ENCODE measurements at regions not wholly inside any gene's neighbourhood (a gene's known extent, or its start where the extent isn't known, plus 50 kb on each side); places are given as distances from the start of the nearest gene placed in this dataset.

DNA sequence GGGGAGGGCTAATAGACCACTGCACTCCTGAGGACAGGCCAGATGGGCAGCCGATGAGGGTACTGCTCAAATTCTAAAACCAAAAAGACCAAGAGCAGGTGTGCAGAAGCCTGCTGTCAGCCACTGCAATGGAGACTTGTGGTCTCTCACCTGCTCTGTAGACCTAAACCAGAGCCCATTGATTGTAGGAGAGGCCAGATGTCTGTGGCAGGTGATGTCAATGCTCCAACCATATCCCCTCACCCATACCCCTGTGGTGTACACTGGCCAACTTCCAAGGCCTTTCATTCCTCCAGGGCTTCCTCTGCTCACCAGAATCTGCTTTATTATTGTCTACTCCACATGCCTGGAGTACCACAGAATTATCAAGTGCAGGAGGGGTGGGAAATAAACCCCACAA, 116.9 kb upstream of the CHST15 start:
- no peaks in the 10 kb centered on the region for H3K36me3 ChIP-seq (ENCODE audit: control insufficient read depth in 2 of 2, extremely low read depth in 1 of 2, insufficient read depth in 2 of 2, low read length in 2 of 2)
- FAIRE-seq (no peak), DNase-seq (ENCODE audit: low read depth, low spot score) (no peak)
- no peaks in the 10 kb centered on the region for H3K9me1 ChIP-seq (ENCODE audit: control insufficient read depth, extremely low read depth, insufficient read depth, low read length)
- TF ChIP-seq EZH2 (IDR thresholded peaks at IDR 0.05; ENCODE audit: low read length) (no peak), CTCF (optimal IDR thresholded peaks at IDR 0.05 in 1 of 3, IDR thresholded peaks at IDR 0.05 in 1 of 3, conservative IDR thresholded peaks at IDR 0.05 in 1 of 3; ENCODE audit: extremely low read depth in 1 of 3, insufficient read depth in 2 of 3, low read length in 3 of 3) (no peak)
- no peaks in the 10 kb centered on the region for H4K20me1 ChIP-seq (ENCODE audit: control insufficient read depth, extremely low read depth, insufficient read depth, low read length)
- no peaks in the 10 kb centered on the region for H3K79me2 ChIP-seq (ENCODE audit: control insufficient read depth, insufficient read depth, low read length)
- H3K27ac ChIP-seq (ENCODE audit: control insufficient read depth, insufficient read depth, low read length): no peak overlapping the region
- dilution Hi-C loops (cut with MboI; ENCODE audit: extremely low pct_ligation_motif_present, low sequenced_read_pairs): no loop called here
- no peaks in the 10 kb centered on the region for H3K9me3 ChIP-seq (ENCODE audit: control insufficient read depth, low read depth, low read length)
- no peak overlapping the region for H3K9ac ChIP-seq (ENCODE audit: control insufficient read depth, extremely low read depth, insufficient read depth, low read length)
- H3K4me1 ChIP-seq (ENCODE audit: control insufficient read depth, extremely low read depth, insufficient read depth, low read length): peaks cover 9% of the 10 kb centered on the region
- no peak overlapping the region for H2AFZ ChIP-seq (ENCODE audit: control insufficient read depth, low read length)
- no peak overlapping the region for H3K4me3 ChIP-seq (ENCODE audit: control insufficient read depth in 2 of 3, extremely low read depth in 1 of 3, insufficient read depth in 2 of 3, low read depth in 1 of 3, low read length in 3 of 3)
- H3K27me3 ChIP-seq (ENCODE audit: control insufficient read depth, extremely low read depth, insufficient read depth, low read length): no peaks in the 10 kb centered on the region
- no peak overlapping the region for H3K4me2 ChIP-seq (ENCODE audit: control insufficient read depth, extremely low read depth, insufficient read depth, low read depth, low read length)

DNA sequence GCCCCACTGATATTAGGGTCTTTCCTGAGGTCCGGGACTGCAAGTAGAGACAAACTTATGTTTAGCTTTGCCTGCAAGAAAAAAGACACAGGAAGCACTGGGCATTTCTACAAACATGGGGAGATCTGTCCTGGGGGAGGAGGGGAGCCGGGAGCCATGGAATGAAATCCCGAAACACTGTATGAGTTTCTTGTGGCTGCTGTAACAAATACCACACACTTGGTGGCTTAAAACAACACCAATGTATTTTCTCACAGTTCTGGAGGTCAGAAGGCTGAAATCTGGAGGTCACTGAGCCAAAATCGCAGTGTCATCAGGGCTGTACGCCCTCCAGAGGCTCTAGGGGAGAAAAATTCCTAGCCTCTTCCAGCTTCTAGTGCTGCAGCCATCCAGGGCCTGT, 114.0 kb upstream of the CHST15 start:
- H3K4me1 ChIP-seq (ENCODE audit: control insufficient read depth, extremely low read depth, insufficient read depth, low read length): no peaks in the 10 kb centered on the region
- no peak overlapping the region for H3K9ac ChIP-seq (ENCODE audit: control insufficient read depth, extremely low read depth, insufficient read depth, low read length)
- H3K9me3 ChIP-seq (ENCODE audit: control insufficient read depth, low read depth, low read length): no peaks in the 10 kb centered on the region
- H3K4me2 ChIP-seq (ENCODE audit: control insufficient read depth, extremely low read depth, insufficient read depth, low read depth, low read length): no peak overlapping the region
- no peaks in the 10 kb centered on the region for H3K27me3 ChIP-seq (ENCODE audit: control insufficient read depth, extremely low read depth, insufficient read depth, low read length)
- no peaks in the 10 kb centered on the region for H3K36me3 ChIP-seq (ENCODE audit: control insufficient read depth in 2 of 2, extremely low read depth in 1 of 2, insufficient read depth in 2 of 2, low read length in 2 of 2)
- H3K4me3 ChIP-seq (ENCODE audit: control insufficient read depth in 2 of 3, extremely low read depth in 1 of 3, insufficient read depth in 2 of 3, low read depth in 1 of 3, low read length in 3 of 3): no peak overlapping the region
- H3K9me1 ChIP-seq (ENCODE audit: control insufficient read depth, extremely low read depth, insufficient read depth, low read length): no peaks in the 10 kb centered on the region
- H4K20me1 ChIP-seq (ENCODE audit: control insufficient read depth, extremely low read depth, insufficient read depth, low read length): no peaks in the 10 kb centered on the region
- no peaks in the 10 kb centered on the region for H3K79me2 ChIP-seq (ENCODE audit: control insufficient read depth, insufficient read depth, low read length)
- no peak overlapping the region for H3K27ac ChIP-seq (ENCODE audit: control insufficient read depth, insufficient read depth, low read length)
- dilution Hi-C loops (cut with MboI; ENCODE audit: extremely low pct_ligation_motif_present, low sequenced_read_pairs): no loop called here
- H2AFZ ChIP-seq (ENCODE audit: control insufficient read depth, low read length): no peak overlapping the region
- no peak for DNase-seq (ENCODE audit: low read depth, low spot score)
- FAIRE-seq: no peak
- no peak for TF ChIP-seq CTCF (optimal IDR thresholded peaks at IDR 0.05 in 1 of 3, IDR thresholded peaks at IDR 0.05 in 1 of 3, conservative IDR thresholded peaks at IDR 0.05 in 1 of 3; ENCODE audit: extremely low read depth in 1 of 3, insufficient read depth in 2 of 3, low read length in 3 of 3)
- no peak for TF ChIP-seq EZH2 (IDR thresholded peaks at IDR 0.05; ENCODE audit: low read length)
